HG03159 (cell line): ENCODE measurements at regions not wholly inside any gene's neighbourhood (a gene's known extent, or its start where the extent isn't known, plus 50 kb on each side); places are given as distances from the start of the nearest gene placed in this dataset.
"Not testable (repeated sequence)": the region's sequence is repeated elsewhere in the genome, so short reads cannot be mapped to it uniquely, and the experiment has no call there.

Source experiments
- ATAC-seq: cut with Tn5 transposase; IDR thresholded peaks from one replicate; pipeline ENCODE4 v1.9.1; 2021; ENCODE audit warnings: mild to moderate bottlenecking, moderate library complexity; ENCODE audit not compliant: unreplicated experiment

DNA sequence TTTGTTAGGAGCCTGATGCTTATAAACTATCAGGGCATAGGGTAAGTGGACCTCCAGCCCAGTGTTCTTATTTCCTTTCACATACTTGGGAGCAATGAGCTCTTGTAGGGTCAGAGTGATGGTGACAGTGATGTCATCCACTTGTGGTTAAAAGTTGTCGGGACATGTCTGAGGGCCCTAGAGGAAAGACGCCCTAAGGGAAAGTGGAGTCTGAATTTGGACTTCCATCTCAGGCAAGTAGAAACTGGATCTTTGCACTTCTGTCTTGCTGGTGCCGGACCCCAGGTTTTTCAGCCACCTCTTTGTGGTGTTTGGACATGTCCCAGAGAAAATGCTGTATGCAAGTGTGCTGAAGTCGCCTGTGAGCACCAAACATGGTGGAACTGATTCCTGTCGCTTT lies 900.5 kb downstream of the C6orf118 start:
- ATAC-seq, result no peak

GRCh38 chr6:164404812-164405488 lies 904.5 kb downstream of the C6orf118 start:
- no peak for ATAC-seq

GRCh38 chr6:164401871-164402270 lies 907.5 kb downstream of the C6orf118 start:
- no peak for ATAC-seq

GRCh38 chr6:164398647-164399046 lies 910.8 kb downstream of the C6orf118 start:
- ATAC-seq, result no peak

DNA sequence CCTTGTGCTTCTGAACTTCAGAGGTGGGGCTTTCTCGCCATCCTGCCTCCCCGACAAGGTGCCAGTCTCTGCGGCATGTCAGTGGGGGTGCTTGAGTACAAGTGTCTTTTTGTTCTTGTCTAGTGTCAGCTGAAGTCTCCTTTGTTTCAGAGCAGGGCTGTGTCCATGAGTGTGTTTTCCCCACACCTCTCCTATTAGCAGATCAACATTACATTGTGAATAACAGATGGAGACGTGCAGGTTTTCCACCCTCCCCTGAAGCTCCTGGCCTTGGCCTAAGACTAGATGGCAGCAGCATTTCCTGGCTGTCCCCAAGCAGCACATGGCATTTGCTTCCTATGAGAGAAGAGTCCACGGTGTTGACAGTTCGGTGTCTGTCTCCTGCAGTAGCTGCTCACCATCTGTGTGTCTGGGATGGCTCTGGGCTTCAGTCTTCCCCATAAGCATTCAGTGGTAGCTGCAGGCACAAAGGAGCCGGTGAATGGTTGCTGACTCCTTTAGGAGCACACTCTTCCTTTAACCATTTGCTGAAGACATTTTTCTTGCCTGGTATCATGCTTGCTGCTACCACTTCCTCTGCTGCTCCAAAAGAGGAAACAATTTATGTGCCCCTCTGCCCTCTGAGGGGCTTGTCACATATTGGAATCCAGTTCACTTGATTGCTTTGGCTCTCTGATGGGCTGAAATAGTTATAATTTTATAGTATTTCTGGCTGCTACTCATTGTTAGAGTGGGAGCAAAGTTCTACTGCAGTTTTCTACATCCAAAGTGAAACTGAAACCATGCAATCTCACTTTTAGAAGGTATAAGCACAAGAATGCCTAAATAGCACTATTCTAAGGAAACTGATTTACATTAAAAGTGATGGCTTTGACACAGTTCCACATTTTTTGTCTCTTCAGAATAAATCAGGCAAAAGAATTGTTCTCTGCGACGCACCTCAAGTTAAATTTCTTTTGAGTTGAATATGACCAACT lies 913.0 kb downstream of the C6orf118 start:
- no peak for ATAC-seq

DNA sequence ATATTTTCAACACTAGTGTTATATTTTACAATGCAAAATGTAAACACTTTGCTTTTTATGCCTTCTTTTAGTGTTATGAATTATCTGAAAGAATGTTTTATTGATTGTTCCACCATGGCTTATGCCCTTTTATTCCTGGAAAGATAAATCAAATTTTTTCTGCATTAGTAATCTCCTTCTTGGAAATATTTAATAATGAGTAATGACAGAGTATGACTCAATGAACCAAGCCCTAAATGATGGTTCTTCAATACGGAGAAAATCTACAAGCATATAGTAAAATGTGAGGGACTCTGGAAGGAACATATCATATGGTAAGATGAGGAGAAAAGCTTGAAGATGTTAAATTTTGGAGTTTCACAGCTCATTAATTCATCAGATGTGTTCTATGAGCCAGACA lies 929.6 kb downstream of the C6orf118 start:
- no peak for ATAC-seq

GRCh38 chr6:164378330-164378729 lies 931.1 kb downstream of the C6orf118 start:
- no peak for ATAC-seq

- no peak for ATAC-seq
Measured at GRCh38 chr6:164377348-164377918, 932.0 kb downstream of the C6orf118 start.

DNA sequence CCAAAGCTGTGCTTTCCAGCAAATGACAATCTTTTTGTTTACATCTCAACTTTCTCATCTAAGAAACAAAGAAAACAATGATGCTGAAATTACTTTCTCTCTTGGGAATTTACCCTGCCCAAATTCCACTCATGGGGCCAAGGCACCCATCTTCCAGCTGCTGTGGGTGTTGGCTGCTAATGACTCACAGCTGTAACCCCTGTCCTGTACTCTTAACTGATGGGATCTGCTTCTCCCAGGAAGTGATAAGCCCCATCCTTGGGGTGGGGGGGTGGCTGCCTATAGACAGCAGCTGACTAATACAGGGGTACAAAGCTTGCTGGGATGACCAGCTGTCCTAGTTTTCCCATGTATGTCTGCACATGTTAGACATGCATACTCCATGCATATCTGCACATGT lies 938.6 kb downstream of the C6orf118 start:
- ATAC-seq, result no peak

DNA sequence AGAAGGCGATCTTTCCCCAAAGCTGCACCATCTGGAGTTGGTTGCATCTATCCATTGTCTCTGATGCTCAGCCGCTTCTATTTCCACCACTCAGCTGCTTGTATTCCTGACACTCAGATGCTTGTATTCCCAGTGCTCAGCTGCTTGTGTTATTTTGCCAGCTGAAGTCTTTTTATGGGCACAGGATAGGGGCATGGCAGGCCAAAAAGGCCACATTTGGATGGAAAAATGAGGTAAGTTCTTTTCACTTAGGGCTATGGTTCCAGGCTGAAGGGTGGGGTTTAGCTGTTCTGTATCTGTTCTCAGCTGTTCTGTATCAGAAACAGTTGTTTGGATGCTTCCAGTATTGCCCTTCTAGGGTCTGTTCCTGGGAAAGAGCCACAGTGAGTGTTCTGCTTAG lies 944.9 kb downstream of the QKI start:
- no peak for ATAC-seq

DNA sequence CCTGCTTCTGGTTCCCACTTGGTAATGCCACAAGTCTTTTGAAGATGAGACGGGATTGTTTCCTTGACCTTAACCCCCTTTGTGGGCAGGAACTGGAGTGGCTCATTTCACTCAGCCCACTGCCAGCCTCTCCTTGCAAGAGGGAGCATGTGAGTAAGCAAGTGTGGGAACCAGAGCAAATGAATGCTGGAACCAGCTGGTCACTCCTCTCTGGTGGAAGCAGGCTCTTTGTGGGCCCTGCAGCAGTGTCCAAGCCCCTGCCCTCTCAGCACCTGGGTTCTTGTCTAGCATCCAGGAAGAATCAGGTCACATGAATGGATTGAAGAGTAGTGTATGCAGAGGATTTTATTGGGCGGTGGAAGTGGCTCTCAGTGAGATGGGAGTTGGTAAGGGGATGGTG lies 944.5 kb downstream of the QKI start:
- no peak for ATAC-seq

DNA sequence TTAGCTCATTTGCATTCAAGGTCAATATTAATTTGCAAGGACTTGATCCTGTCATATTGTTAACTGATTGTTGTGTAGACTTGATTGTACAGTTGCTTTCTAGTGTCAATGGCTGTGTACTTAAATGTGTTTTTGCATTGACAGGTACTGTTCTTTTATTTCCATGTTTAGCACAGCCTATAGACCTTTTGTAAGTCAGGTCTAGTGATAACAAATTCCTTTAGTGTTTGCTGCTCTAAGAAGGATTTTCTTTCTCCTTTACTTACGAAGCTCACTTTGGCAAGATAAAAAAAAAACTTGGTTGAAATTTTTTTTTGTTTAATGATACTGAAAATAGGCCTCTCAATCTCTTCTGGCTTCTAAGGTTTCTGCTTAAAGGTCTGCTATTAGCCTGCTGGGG lies 942.3 kb downstream of the QKI start:
- no peak for ATAC-seq

DNA sequence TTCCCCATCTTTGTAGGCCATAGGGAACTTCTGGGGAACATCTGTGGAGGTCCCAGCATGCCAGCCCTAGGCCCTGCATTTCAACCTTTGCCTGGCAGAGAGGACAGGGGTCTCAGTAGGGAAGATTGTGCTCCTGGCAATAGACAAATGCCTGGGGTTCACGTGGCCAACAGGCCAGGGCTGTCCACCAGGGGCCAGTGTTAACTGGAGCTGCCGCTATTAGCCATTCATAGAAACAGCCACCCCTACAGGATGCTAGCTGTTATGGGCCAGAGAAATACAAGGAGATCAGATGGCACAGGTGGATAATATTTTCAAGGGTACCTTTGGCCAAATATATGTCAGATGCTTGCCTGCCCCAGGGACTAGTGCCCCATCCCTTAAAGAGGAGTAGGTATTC lies 932.9 kb downstream of the QKI start:
- no peak for ATAC-seq

GRCh38 chr6:164346631-164347030 lies 932.1 kb downstream of the QKI start:
- ATAC-seq, result no peak

- no peak for ATAC-seq
Measured at GRCh38 chr6:164345806-164346496, 931.4 kb downstream of the QKI start.

DNA sequence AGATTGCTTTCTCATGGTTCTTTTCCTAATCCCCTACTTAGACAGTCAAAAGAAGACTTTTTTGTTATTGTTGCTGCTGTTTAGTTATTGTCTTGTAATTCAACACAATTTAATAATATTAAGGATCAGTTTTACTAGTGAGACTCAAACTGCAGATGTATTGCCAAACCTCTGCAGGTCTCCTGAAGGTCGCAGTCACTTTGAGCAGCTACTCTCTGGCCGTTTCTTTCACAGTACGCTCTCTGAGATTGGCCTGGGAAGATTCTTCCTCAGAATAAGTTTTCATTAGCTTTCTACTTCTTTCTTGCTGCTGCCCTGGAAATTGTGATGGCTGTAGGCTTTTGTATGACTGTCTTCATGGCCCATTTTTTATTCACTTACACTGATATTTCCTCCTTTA lies 930.8 kb downstream of the QKI start:
- no peak for ATAC-seq

DNA sequence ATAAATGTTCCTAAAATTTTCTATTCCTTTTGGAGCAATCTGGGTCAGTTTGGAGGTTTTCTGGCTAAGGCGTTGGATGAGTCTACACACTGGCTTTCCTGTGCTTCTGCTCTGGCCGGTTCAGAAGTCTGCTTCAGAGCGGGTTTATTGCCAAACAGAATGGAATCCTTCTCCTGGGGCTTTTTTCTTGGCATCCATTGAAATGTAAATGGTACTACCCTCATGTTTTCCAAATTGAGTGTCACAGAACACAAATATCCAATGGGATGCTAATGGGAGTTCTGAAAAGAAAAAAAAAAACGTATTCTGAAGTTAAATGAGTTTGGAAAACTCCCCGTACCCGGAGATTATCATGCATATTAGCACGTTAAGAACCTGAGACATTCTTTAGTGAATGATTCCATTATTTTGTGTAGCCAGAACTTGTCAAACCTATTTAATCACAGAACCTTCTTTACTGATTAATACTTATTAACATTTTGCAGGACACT lies 930.3 kb downstream of the QKI start:
- ATAC-seq, result no peak

GRCh38 chr6:164339442-164339841 lies 924.9 kb downstream of the QKI start:
- not testable (repeated sequence) for ATAC-seq

DNA sequence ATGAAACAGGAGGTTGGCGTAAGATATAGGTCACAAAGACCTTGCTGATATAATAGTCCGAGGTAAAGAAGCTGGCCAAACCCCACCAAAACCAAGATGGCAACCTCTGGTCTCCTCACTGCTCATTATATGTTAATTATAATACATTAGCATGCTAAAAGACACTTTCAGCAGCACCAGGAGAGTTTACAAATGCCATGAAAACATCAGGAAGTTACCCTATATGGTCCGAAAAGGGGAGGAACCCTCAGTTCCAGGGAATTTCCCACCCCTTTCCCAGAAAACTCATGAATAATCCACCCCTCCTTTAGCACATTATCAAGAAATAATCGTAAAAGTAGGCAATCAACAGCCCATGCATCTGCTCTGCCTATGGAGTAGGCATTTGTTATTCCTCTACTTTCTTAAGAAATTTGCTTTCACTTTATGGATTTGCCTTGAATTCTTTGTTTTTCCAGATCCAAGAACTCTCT lies 923.4 kb downstream of the QKI start:
- no peak for ATAC-seq

DNA sequence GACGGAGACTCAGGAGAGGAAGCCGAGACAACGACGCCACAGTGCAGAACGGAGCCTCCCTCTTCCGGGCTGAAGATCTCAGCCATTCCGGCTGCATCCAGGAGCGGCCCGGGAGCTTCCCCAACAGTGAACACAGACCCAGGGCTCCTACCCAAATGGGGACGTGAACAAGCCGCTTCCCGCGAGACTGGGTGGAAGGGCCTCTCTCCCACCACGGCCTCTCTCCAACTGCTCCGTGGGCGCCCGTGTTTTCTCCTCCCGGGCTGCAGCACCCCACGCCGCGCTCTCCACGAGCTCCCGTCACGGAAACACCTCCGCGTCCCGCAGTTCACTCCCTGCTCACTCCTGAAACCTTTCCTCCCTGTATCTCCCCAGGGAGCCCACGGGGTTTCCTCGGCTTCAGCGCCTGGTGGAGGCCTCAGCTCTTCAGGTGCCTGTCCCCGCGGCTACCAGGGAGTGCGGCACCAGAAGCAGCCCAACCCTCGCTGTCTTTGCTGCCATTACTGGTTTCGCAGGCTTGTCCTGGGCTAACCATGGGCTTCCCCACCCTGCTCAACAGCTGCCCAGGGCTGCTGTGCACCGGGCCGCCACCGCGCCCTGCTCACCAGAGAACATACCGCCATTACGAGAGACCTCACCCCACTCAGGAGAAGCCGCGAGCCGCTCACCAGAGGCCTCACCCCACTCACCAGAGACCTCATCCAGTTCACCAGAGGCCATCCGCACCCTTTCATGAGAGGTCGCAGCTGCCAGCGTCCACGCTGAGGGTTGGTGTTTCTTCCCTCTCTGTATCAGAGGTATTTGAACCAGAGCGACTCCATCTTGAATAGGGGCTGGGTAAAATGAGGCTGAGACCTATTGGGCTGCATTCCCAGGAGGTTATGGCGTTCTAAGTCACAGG lies 922.8 kb downstream of the QKI start:
- ATAC-seq, result no peak
